ENCODE measurements at regions not wholly inside any gene's neighbourhood (a gene's known extent, or its start where the extent isn't known, plus 50 kb on each side); places are given as distances from the start of the nearest gene placed in this dataset.
"Not testable (repeated sequence)": the region's sequence is repeated elsewhere in the genome, so short reads cannot be mapped to it uniquely, and the experiment has no call there.

DNA sequence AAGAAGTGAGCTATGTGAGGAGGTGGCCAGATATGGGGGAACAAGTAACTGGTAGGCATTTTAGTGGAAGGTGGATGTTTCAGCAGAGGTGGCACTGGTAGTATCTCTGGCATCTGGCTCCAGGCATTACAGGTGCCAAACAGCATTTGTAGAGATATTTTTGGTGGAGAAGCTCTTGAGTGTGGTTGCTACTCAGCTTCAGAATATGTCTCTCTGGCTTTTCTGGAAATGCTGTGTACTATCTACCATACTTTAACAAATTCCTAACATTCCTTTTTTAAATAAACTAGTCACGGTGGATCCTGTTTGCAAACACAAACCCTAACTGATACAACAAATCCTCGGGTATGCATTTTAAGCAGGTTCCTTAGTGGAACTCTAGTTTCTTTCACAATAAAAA lies 128.0 kb downstream of the BARX2 start:
- DNase-seq, result no peak

DNA sequence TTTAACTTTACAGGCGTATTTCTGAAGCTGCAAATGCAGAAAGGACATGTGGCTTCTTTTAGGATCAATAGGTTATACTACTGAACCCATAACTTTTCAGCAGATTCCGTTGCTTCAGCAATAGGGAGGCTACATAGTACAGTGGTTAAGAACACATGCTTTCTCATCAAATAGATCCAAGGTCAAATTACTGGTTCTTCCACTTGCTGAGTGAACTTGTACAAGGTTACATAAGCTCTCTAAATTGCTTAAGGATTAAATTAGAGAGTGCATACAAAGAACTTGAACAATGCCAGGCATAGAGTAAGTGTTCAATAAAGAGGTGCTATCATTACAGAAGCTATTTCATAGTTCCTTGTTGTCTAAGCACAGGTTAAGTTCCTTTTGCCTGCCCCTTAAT lies 129.6 kb downstream of the BARX2 start:
- DNase-seq, result no peak

DNA sequence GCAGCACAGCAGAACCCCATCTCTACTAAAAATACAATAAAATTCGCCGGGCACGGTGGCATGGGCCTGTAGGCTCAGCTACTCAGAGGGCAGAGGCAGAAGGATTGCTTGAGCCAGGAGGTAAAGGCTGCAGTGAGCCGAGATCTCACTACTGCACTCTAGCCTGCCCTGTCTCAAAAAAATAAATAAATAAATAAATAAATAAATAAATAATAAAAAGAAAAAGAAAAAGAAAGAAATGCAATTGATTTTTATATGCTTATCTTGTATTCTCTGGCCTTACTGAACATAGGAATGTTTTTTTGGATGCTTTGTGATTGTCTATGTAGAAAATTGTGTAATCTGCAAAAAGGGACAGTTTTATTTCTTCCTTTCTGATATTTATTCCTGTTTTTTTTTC lies 132.5 kb downstream of the BARX2 start:
- no peak for DNase-seq

DNA sequence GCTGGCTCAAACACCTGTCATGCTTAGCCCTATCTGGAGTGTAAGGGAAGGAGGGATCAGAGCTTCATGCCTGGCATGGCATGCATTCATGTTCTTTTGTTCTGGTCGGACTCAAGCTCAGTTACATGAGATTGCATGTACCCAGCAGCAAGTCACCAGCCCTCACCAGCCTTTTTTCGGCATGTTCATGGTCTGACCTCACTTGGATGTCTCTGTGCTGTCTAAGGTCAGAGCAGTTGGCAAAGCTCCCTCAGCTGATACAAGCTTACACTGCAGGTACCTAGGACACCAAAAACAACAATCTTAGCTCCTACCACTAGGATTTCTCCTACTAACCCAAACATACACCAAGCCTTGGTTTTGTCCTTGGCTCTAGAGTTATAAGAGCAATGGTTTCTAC lies 152.6 kb downstream of the BARX2 start:
- DNase-seq, result no peak

DNA sequence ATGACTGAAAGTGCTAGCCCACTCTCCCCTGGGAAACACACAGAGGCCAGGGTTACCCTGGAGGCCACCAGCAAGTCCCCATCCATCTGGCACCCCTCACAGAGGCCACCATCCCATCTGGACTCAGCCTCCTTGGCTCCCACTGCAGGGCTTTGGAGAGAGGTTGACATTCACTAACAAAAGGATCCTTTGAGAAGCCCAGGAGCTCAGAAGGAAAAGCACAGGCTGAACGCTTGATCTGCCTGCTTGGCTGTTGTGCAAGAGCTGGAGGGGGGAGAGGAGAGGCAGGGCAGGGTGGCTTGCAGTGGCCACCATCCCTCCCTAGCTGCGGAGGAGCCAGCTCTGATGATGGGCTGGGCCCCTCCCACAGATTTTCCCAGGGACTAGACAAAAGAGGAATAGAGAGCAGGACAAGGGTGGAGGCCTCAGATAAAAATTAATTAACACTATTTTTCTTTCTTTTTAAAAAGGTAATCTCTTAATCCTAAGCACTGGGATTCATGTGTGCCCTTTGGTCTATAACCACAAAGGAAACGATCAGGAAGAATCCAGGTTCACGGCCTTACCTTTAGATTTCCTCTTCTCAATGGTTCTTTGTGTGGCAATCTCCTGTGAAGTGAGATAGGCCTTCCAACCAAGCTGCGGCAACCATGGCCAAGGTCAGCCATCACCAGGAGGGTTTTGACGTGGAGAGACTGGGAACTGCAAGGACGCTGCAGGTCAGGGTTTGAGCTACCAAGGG lies 154.7 kb downstream of the BARX2 start:
- DNase-seq, result no peak

DNA sequence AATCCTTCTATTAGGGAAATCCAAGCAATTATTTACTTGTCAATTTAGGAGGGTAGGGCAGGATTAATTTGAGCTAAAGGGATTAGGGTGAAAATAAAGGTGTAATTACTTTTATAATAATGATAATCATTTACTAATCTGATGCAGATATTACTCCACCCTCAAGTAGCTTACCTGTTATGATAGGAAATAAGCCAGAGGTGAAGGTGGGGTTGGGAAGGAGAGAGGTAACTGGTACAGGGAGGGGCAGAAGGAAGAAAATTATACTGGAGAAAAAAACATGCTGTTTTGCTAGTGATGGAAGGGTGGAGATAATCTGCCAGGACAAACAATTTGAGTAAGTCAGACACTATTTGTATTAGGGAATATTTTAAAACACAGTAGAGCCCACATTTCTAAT lies 157.7 kb downstream of the BARX2 start:
- DNase-seq, result no peak

DNA sequence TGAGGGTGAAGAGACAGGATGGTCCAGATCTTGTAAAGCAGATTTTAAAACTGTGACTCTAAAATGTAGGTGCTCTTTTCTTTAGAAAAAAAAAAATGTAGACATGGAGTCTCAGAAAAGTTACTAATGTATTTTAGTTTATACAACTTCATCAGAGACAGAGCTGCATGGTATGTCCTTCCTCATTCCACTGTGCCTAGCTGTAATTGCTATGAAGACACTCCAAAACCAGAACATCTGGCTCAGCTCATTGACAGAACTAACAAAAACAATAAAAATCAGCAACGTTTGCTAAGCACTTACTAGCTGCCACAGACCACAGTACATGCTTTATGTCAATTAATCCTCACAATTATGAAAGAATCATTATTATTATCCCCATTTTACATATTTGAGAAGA lies 160.7 kb downstream of the BARX2 start:
- DNase-seq, result no peak

DNA sequence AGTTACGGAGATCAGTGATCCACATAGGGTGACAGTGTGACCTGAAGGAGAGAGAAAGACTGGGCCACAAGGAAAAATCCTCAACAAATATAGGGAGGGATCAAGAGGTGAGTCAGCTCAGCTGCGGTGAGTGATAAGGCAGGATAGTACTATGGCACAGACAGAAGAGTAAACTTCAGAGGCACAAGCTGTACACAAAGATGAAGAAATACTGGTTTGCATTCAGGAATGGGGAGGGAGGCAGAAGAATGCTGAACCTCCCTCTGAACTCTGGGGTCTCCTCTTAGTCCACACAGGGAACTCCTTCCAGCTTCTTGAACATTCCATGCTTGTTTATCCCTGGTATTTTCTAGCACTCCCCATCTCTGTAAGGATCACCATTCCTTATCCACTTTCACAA lies 162.7 kb downstream of the BARX2 start:
- DNase-seq, result no peak

DNA sequence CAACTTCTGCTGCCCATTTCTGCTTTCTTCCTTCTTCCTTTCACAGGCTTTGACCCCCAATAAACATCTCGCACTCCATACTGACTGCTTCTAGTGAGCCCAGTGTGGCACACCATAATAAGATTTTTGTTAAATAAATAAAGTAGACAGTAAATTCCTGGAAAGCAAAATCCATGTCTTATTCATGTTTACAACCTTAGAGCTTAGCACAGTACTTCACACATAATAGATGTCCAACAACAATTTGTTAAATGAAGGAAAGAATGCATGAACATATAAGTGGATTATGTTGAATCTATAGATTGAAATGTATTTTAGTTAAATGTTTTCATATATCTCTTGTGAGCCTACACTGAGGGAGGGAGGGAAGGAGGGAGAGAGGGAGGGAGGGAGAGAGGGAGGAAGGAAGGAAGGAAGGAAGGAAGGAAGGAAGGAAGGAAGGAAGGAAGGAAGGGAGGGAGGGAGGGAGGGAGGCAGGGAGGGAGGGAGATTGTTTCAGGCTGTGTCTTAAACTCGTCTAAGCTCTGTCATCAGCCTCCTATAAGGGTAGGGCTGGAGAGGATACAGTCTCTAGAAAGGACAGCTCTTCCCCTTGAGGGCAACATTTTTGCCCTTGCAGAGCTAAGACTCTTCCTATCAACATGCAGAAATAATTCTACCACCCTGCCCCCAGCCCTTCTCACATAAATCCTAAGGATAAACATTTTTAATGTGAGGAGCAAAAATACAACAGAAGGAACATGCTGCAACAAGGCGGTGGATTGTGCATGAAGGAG lies 168.1 kb downstream of the BARX2 start:
- DNase-seq, result no peak

DNA sequence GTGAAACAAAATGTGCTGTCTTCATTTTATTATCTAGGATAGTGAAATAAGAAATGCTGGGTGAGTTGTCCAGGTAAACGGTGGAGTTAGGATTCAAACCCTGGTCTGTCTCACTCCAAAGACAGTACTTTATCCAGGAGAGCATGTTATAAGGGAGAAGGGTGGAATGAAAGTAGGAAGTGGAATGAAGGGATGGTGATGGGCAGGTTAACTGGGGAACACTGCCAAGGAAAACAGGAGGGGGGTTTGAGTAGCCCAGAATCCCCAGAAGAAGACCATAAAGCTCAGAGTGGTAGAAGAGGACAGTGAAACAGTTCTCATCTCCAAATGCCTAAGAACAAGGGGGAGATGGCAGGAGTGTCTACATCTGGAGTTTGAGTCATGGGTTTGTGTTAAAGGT lies 169.0 kb downstream of the BARX2 start:
- DNase-seq, result no peak

DNA sequence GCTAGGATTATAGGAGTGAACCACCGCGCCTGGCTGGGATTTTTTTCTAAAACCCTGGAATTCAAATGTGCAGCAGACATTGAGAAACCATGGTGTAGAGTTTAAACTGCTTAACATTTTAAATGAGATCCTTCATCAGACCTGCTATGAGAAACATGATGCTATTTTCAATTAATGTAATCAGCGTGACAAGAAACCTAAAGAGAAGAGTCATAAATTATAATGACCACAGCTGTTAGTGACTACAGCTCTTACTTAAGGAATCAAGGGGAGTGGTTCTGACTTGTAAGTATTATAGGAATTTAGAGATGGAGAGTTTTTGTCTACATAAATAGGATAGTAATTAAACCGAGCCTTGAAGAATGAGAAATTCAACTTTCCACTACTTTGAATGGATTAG lies 170.6 kb downstream of the BARX2 start:
- DNase-seq, result no peak

DNA sequence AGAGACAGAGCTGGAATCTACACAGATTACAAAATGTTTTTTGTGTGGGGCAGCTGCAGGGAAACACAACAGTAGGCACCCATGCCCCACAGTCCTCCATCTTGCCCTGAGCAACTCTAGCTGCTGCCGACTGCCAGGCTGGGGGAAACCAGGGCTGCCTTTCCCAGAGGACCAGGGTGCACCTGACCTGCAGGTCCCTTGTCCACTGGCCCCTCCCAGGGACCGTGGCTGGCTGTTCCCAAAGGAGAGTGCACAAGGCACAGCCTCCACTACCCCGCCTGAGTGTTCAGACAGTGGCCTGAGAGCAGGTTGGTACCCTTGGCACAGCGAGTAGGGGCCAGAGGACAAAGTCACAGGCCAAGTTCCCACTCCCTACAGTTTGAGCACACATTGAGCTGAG lies 181.8 kb downstream of the BARX2 start:
- no peak for DNase-seq

DNA sequence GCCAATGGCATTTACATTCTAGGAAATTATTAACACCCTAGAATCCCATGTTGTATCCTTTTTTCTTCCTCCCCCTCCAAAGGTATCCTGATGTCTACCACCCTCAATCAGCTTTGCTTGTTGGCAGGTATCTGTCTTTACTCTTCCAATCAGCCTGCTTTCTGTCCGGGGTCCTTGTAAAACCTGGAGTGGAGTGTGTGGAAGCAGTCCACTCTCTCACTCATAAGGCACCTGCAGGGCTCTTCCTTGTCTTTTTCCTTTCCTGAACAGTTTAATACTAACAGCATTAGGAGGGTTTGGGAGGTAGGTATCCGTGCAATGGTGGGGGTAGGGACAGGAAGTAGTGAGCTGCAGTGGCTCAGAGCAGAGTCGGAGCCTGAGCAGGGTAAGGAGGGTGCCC lies 193.4 kb downstream of the BARX2 start:
- no peak for DNase-seq

DNA sequence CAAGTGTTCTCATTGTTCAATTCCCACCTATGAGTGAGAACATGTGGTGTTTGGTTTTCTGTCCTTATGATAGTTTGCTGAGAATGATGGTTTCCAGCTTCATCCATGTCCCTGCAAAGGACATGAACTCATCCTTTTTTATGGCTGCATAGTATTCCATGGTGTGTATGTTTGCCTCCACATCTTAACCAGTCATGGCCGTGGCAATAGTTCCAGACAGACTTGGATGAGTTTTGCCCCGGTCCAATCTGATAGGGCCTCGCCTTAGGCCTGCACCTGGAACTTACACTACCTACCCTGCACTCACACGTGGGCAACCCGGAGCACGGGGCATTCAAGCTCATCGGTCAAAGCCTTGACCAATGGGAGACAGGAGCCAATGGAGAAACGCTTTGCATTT lies 197.0 kb downstream of the BARX2 start:
- DNase-seq, result not testable (repeated sequence)

DNA sequence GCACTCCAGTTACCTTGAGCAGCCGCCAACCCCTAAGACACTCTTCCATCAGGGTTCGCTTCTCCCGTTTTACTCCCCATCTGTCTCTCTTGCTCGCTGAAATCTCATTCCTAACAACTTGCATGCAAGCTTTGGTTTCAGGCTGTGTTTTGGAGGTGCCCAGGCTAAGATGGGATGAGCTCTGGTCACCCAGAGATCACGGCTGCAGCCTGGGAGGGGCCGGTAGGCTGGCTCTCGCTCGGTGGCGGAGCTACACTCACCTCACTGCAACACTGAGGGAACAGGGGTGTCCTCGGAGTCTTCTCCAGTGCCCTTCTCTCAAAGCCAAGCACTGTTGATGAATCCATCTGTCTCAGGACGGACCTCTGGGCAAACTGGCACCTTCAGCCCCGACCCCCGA lies 197.5 kb downstream of the BARX2 start:
- no peak for DNase-seq

DNA sequence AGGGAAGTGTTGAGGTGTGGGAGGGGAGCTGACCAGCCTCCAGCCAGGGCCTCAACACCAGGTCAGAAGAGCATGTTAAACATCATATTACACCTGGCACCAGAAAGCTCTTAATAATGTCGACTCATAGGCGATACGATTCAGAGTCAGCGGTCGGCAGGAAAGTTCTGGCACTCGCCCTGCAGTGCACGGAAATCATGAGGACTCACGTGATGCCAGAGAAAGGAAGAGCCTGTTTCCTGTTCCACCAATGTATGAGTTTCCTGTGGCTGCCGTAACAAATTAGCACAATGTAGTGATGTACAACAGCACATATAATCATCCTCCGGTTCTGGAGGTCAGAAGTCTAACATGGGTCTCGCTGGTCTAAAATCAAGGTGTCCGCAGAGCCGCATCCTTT lies 198.8 kb downstream of the BARX2 start:
- no peak for DNase-seq

DNA sequence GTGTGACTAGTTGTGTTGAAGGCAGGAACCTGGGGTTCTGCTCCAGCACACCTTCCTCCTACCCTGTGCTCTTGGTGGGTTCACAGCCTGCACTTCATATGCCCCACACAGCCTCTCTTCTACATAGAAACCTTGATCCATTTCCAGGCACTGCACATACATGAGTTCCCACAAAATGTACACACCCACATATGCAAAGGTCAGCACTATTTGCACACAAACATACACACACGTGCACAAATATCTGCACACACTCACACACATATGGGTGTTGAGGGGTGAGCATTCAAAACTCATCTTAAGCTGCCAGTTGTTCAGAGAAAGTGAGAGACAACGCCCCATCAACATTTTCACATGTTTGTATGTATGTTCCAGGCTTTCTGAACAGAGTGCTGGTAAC lies 201.0 kb downstream of the BARX2 start:
- no peak for DNase-seq

DNA sequence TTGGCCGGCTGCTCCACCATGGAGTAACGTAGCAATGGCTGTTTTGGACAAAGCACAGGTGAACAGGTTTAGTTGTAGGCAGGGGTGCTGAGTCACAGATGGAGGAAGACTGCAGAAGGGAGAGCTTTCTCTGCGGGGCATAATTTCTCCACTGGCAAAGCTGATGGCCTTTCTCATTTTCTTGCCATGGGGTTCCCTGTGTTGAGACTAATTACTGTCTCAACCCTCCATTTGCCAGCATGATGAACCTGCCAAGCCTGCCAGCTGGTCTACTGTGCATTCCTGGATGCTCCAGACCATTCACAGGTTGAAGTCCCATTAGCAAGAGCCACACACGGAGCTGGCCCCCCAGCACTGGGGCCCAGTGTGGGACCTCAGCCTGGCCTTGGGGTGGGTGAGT lies 202.4 kb downstream of the BARX2 start:
- no peak for DNase-seq

DNA sequence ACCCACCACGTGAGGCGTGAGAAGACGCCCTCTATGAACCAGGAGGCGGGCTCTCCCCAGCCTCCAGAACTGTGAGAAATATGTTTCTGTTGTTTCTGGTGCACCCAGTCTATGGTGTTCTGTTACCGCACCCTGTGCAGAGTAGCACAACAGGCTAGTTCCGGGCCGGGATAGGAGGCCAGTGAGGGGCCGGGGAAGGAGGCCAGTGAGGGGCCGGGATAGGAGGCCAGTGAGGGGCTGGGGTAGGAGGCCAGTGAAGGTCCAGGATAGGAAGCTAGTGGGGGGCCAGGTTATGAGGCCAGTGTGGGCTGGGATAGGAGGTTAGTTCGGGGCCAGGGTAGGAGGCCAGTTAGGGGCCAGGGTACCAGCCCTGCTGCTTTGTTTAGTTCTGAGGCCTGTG lies 204.6 kb downstream of the BARX2 start:
- no peak for DNase-seq

DNA sequence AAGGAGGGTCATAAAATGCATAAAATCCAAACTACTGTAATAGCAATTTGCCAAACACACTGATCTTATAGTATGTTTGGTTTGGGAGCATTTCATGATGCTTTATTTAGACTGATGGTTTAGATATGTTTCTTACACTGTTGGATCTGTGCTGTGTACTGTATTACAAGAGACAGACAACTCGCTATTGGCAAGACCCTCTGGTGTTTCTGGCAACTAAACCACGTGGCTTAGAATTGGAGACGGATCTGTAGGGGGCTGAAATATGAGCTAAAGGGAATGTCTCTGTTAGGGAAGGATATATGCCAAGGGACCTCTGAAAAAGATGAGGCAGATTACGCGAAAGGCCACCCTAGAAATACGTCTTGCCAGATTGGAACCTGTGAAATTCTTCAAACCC lies 208.7 kb downstream of the BARX2 start:
- no peak for DNase-seq

DNA sequence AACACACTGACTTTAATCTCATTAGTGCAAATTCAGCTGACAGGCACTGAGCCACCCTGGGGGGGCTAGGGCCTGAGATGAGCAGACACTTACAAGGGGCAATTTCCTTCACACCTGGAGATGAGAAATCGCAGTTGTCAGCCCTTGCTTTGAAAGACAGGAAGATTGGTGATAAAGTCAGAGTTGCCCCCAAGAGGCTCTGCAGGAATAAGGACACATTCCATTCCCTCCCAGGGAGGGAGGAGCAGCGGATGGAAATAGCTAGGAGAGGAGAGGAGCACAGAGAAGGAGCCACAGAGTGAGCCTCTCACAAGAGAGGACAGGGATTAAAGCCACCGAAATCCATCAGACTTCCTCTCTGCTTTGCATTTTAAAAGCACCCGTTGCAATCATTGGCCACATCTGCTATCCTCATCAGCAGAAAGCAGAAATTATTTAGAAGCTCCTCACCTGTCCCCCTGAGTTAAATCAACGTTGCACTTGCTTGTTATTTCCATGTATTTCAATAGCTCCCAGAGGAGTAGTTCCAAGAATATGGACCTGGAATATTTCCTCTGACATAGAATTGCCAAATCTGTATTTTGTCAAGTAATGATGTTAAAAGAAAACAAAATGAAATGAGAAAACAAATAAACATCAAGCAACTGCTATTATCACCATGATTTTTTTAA lies 213.7 kb downstream of the BARX2 start:
- no peak for DNase-seq

DNA sequence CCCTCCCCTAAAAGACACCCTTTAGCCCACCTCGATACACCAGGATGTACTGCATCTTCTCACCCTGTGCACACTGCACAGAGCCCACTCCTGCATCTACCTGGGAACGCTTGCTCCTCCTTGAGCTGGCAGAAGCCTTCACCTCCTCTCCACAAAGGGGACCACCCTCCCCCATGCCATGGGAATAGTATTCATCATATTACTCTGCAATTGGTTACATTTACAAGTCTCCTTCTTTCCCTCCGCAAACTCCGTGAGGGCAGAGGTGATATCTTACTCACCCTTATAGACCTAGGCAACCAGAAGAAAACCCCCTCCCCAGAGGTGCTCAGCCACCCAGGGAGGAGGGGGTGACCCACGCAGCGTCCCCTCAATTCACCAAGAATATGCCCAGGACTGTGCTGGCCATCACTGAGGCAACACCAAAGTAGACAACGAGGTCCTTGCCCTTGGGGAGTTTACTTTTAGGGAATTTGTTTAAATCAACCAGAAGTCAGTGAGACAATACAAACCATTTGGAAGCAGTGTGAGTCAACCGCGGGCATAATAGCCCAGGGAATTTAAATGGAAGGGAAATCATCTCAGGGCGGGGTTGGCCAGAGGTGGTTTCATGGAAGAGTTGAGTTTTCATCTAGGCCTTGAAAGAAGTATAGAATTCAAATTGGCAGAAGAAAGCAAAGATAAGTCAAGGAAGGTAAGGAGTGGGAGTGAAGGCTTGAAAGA lies 214.5 kb downstream of the BARX2 start:
- no peak for DNase-seq

DNA sequence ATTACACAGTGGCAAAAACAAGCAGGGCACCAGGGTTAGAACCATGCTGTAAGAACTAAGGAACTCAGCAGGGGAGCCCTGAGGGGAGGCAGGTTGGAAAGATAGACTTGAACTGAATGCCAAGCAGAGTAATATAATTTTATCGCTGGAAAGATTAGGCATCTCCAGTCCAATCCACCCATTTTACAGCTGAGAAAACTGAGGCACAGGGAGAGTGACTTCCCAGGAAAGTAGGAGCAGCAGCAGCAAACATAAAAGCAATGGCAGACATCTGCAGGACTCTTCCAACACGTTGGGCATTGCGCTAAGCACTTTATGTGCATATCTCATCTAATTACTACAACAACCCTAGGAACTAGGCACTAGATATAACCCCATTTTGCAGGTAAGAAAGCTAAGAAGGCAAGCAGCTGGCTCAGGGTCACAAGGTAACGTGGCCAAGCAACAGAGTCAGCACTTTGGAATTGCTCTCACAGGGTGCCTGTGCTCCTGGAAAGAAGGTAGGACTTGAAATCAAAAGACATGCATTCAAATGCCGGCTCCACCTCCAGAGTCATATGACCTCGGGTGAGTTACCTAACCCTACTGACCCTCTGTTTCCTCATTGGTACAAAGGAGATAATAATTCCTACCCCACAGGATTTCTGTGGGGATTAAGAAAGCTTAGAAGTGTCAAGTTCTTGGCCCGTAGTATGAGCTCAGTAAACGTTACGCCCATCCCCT lies 215.3 kb downstream of the BARX2 start:
- no peak for DNase-seq
